NT2/D1 (cell line): ENCODE measurements at regions not wholly inside any gene's neighbourhood (a gene's known extent, or its start where the extent isn't known, plus 50 kb on each side); places are given as distances from the start of the nearest gene placed in this dataset.

Source experiments
- DNase-seq: peaks from one replicate; pipeline ENCODE4 v3.0.0-alpha.2; 2011; ENCODE audit warnings: low read depth, low spot score
- H3K27me3 ChIP-seq: 2 replicates; pipeline ENCODE4 v1.6.0; 2011; ENCODE audit warnings: mild to moderate bottlenecking; ENCODE audit not compliant: insufficient read length, insufficient read depth
- H3K36me3 ChIP-seq: 2 replicates; pipeline ENCODE4 v1.6.1; 2011; ENCODE audit warnings: mild to moderate bottlenecking, low read length, mixed read lengths; ENCODE audit not compliant: insufficient read depth, insufficient read length
- H3K4me1 ChIP-seq: 2 replicates; pipeline ENCODE4 v1.5.1; 2011; ENCODE audit not compliant: insufficient read depth, insufficient read length
- H3K4me3 ChIP-seq: 2 replicates; pipeline ENCODE4 v1.5.1; 2011; ENCODE audit warnings: low read depth; ENCODE audit not compliant: insufficient read length
- H3K9ac ChIP-seq: 2 replicates; pipeline ENCODE4 v1.6.0; 2011; ENCODE audit warnings: low read depth; ENCODE audit not compliant: insufficient read length
- H3K9me3 ChIP-seq: 2 replicates; pipeline ENCODE4 v1.5.1; 2011; ENCODE audit warnings: mild to moderate bottlenecking, low read length; ENCODE audit not compliant: insufficient read depth
- SUZ12 ChIP-seq: IDR thresholded peaks from 2 replicates; pipeline ENCODE4 v1.6.1; 2011; ENCODE audit not compliant: insufficient read length, insufficient read depth; ENCODE audit errors: extremely low read depth
- YY1 ChIP-seq: IDR thresholded peaks from 2 replicates; pipeline ENCODE4 v1.6.1; 2011; ENCODE audit not compliant: insufficient read length, insufficient read depth
- ZNF274 ChIP-seq: IDR thresholded peaks from 2 replicates; pipeline ENCODE4 v1.6.1; 2011; ENCODE audit warnings: mild to moderate bottlenecking, low read depth, low read length

GRCh38 chr4:81746773-81747172 lies 275.1 kb upstream of the RASGEF1B start:
- Histone ChIP-seq H3K9me3 (no peaks in the 10 kb centered on the region), H3K4me1 (no peaks in the 10 kb centered on the region), H3K4me3 (no peak overlapping the region), H3K27me3 (no peaks in the 10 kb centered on the region), H3K36me3 (no peaks in the 10 kb centered on the region), H3K9ac (no peak overlapping the region)
- no peak for TF ChIP-seq SUZ12
- TF ChIP-seq ZNF274: no peak
- TF ChIP-seq YY1: no peak
- DNase-seq: no peak

GRCh38 chr4:81746071-81746470 lies 274.4 kb upstream of the RASGEF1B start:
- Histone ChIP-seq H3K9ac (no peak overlapping the region), H3K4me3 (no peak overlapping the region), H3K27me3 (no peaks in the 10 kb centered on the region), H3K36me3 (no peaks in the 10 kb centered on the region), H3K9me3 (no peaks in the 10 kb centered on the region), H3K4me1 (no peaks in the 10 kb centered on the region)
- no peak for DNase-seq
- TF ChIP-seq SUZ12: no peak
- no peak for TF ChIP-seq YY1
- TF ChIP-seq ZNF274: no peak

- Histone ChIP-seq H3K9ac (no peak overlapping the region), H3K4me1 (no peaks in the 10 kb centered on the region), H3K36me3 (no peaks in the 10 kb centered on the region), H3K27me3 (no peaks in the 10 kb centered on the region), H3K4me3 (no peak overlapping the region), H3K9me3 (no peaks in the 10 kb centered on the region)
- TF ChIP-seq YY1 (no peak), ZNF274 (no peak), SUZ12 (no peak)
- no peak for DNase-seq
Measured at GRCh38 chr4:81745050-81745449, 273.3 kb upstream of the RASGEF1B start.

GRCh38 chr4:81743731-81744435 lies 272.2 kb upstream of the RASGEF1B start:
- no peaks in the 10 kb centered on the region for H3K27me3 ChIP-seq

GRCh38 chr4:81740487-81740886 lies 268.8 kb upstream of the RASGEF1B start:
- no peaks in the 10 kb centered on the region for H3K27me3 ChIP-seq
- TF ChIP-seq SUZ12 (no peak), ZNF274 (no peak), YY1 (no peak)
- no peaks in the 10 kb centered on the region for H3K4me1 ChIP-seq
- DNase-seq: no peak
- H3K9ac ChIP-seq: no peak overlapping the region
- H3K4me3 ChIP-seq: no peak overlapping the region
- H3K36me3 ChIP-seq: no peaks in the 10 kb centered on the region
- H3K9me3 ChIP-seq: no peaks in the 10 kb centered on the region

More at GRCh38 chr4:81743731-81744435, 272.2 kb upstream of the RASGEF1B start:
- Histone ChIP-seq H3K9ac (no peak overlapping the region), H3K9me3 (no peaks in the 10 kb centered on the region), H3K4me1 (no peaks in the 10 kb centered on the region), H3K36me3 (no peaks in the 10 kb centered on the region), H3K4me3 (no peak overlapping the region)
- DNase-seq: no peak
- TF ChIP-seq ZNF274 (no peak), SUZ12 (no peak), YY1 (no peak)

- Histone ChIP-seq H3K4me3 (no peak overlapping the region), H3K9ac (no peak overlapping the region), H3K36me3 (no peaks in the 10 kb centered on the region), H3K4me1 (no peaks in the 10 kb centered on the region), H3K9me3 (no peaks in the 10 kb centered on the region), H3K27me3 (no peaks in the 10 kb centered on the region)
- DNase-seq: no peak
- TF ChIP-seq ZNF274 (no peak), SUZ12 (no peak), YY1 (no peak)
Measured at GRCh38 chr4:81738891-81739290, 267.2 kb upstream of the RASGEF1B start.

GRCh38 chr4:81737865-81738559 lies 266.3 kb upstream of the RASGEF1B start:
- Histone ChIP-seq H3K27me3 (no peaks in the 10 kb centered on the region), H3K4me3 (no peak overlapping the region), H3K9ac (no peak overlapping the region), H3K4me1 (no peaks in the 10 kb centered on the region), H3K36me3 (no peaks in the 10 kb centered on the region), H3K9me3 (no peaks in the 10 kb centered on the region)
- DNase-seq: no peak
- TF ChIP-seq ZNF274: no peak
- no peak for TF ChIP-seq YY1
- no peak for TF ChIP-seq SUZ12
